NCI-H2196 (cell line): ENCODE measurements at regions not wholly inside any gene's neighbourhood (a gene's known extent, or its start where the extent isn't known, plus 50 kb on each side); places are given as distances from the start of the nearest gene placed in this dataset.

ENCODE experiments used
- DNase-seq: peaks from one replicate; lab custom pipeline; 2025; ENCODE audit not compliant: unreplicated experiment; lab: John Stamatoyannopoulos, UW

DNA sequence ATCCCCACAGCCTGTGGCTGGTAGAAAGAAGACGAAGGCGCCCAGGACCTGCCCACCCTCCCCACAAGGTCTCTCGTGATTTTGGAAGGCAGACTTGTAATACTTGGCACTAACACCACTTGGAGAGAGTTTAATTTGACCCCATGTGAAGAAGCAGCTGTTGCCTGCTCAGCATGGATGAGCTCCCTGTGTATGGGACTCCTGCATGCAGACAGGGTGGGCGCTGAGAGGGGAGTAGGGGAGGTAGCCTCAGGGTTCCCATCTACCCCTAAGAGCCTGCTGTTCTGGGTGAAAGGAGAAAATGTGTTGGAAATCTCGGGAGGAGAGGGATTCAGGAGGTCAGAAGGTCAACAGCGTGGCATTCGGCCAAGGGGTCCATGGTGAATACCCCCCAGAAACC, 625.9 kb downstream of the TBC1D22A start:
- DNase-seq = no peak

DNA sequence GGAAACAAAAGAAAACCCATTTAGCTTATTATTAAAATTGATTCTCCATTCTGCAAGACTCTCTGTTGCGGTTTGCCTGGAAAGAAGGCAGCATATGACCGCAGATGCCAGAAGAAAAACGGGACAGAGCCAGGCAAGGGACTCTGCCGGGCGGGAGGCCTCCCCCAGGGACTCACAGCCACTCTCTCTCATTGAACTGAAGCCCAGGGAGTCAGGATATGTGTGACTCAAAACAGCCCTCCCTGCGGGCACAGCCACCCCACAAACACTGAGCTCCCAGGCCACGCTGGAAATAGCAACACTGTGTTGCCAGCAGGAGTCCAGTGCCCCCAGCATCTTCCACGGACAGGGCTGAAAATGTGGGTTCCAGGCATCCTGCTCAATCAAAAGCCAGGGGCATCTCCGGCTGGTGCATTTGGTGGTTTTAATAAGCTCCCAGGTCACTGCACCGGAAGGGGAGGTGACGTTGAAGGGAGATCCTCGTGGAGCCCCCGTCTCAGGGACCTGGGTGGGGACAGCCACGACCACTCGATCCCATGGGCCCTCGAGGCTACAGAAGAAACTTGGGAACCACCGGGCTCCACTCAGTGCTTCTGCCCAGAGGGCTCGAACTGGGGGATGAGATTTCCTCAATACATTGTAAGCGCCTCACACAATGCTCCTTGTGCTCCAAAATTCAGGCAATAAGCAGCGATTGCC, 624.5 kb downstream of the TBC1D22A start:
- no peak for DNase-seq

DNA sequence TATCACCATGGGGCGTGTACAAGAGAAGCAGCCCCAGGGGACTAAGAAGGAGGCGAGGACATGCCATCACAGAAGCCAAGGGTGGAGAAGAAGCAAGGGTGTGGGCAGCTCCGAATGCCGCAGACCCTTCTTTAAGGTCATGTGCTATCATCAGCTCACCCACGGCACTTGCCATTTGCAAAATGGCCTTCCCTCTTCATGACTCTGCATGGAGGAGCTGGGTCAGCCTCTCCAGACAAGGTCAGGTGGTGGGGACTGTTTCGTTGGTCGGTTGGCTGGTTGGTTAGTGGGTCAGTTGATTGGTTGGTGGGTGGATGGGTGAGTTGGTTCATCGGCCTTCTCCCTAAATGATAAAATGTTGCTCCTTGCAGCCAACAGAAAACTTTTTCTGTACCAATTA, 622.5 kb downstream of the TBC1D22A start:
- no peak for DNase-seq

DNA sequence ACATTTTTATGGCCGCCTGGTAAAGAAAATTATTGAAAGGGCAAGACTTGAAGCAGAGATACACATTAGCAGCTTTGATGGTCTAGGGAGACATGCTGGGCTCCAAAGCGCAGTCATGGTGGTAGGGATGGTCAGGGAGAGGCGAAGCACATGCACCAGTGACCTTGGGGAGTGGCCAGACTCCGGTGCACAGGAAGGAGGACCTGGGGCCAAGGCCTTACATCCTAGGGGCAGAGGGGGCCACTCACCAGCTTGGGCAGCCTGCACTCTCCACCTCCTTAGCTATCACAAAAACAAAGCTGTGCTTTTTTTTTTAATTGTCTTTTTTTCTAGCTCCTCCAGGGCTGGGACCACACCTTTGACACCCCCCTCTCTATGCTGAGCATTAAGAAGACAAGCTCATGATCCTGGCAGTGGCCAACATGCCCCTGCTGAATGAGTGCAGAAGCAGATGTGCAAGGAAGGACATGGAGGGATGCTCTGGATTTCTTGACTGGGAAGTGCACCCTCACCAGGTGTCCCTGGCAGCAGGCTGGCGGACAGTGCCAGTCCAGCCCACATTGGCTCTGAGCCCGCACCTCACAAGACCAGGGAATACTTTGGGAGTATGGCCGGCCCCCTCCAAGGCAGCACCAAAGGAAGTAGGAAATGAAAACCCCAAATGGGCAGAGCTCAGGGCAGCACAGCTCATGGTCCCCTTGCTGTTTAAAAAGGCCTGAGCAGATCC, 619.9 kb downstream of the TBC1D22A start:
- no peak for DNase-seq

DNA sequence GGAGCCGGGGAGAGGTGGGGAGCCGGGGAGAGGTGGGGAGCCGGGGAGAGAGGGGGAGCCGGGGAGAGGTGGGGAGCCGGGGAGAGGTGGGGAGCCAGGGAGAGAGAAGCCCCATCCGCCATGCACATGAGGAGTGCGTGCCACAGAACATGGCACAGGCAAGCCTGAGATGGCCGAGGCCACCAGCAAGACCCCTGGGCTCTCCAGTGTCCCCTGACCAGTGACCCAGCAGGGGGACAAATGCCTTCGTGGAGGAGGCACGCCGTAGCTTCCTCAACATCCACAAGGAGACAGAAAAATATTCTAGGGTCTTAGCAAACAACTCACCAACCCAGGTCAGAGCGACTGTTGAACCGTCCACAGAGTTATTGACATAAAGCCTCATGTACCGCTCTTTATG, 618.8 kb downstream of the TBC1D22A start:
- DNase-seq = no peak

DNA sequence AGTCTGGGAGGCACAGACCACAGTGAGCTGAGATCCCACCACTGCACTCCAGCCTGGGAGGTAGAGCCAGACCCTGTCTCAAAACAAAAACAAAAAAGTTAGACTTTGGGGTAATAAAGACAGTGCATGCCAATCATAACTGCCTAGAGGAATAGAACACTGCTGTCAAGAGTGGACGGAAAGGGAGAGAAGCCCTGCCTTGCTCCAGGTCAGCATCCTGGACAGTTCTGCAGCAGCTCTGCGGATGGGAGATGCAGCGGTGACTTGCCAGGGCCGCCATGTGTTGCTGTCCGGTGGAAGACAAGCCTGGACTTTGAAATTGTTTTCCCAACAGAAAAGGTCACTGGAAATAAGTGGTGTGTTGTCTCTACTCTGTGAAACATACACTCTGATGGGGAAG, 618.2 kb downstream of the TBC1D22A start:
- DNase-seq = no peak

DNA sequence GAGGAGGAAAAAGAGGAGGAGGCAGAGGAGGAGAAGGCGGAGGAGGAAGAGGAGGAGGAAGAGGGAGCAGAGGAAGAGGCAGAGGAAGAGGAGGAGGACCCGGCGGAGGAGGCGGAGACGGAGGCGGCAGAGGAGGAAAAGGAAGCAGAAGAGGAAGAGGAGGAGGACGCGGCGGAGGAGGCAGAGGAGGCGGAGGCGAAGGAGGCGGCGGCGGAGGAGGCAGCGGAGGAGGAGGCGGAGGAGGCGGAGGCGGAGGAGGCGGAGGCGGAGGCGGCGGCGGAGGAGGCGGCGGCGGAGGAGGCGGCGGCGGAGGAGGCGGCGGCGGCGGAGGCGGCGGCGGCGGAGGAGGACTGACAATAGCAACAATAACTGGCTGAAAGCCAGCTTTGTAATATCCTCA, 616.6 kb downstream of the TBC1D22A start:
- no peak for DNase-seq

DNA sequence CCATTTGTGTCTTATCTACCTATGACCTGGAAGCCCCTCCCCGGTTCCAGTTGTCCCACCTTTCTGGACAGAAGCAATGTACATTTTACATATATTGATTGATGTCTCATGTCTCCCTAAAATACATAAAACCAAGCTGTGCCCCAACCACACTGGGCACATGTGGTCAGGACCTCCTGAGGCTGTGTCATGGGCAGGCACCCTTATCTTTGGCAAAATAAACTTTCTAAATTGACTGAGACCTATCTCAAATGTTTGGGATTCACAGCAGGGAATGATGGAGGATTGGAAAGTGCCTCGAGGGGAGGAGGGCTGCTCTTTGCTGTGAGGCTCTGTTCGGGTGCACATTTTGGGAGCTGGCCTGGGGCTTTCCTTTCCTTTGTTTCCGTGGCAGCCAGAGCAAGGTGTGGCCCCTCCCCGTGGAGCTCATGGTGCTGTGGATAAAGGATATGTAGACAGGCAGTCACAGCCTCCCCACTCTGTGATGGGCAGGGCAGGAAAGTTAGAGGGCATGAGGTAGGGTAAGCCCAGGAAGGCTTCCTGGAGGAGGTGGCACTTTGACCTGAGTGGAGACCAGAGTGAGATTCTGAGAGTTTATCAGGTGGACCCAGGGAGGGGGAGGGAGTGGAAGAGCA, 615.6 kb downstream of the TBC1D22A start:
- DNase-seq = no peak

DNA sequence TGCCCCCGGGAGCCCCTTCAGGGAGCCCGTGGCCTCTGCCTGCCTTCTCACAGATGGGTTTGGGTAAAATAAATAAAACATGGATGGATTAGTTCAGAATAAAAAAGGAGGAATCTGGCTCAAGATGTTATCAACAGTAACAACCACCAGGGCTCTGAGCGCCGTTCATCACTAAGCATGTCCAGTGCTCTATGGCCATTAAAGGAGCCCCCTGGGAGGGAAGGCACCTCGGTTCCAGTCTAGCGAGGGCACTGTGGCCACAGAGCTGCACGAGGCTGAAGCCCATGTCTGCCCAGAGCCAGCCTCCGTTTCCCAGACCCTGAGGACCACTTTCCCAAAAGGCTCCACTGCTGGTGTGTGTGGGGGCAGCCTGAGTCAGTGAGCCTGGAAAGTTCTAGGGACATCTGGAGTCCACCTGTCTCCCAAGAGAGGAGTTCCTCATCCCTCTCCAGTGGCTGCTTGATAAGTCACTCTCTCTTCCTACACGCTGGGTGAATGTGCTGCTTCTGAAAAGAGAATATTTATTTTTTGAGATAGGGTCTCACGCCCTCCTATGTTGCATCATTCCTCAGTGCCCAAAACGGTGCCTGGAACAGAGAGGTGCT, 614.6 kb downstream of the TBC1D22A start:
- no peak for DNase-seq

DNA sequence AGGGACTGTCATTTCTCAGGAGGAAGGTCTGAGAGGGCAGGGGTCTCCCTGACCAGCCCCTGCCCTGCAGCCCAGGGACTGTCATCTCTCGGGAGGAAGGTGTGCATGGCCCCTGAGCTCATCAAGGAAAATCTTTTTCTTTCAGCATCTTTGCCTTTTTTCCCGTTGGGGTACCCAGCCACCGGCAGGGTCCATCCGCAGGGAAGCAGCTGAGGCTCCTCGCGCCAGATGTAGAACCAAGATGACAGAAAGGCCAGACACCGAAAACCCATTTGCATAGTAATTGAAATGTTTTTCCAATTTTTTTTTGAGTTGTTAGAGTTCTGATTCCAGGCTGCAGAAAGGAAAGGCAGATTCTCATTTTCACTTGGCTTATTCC, 613.9 kb downstream of the TBC1D22A start:
- DNase-seq = no peak

DNA sequence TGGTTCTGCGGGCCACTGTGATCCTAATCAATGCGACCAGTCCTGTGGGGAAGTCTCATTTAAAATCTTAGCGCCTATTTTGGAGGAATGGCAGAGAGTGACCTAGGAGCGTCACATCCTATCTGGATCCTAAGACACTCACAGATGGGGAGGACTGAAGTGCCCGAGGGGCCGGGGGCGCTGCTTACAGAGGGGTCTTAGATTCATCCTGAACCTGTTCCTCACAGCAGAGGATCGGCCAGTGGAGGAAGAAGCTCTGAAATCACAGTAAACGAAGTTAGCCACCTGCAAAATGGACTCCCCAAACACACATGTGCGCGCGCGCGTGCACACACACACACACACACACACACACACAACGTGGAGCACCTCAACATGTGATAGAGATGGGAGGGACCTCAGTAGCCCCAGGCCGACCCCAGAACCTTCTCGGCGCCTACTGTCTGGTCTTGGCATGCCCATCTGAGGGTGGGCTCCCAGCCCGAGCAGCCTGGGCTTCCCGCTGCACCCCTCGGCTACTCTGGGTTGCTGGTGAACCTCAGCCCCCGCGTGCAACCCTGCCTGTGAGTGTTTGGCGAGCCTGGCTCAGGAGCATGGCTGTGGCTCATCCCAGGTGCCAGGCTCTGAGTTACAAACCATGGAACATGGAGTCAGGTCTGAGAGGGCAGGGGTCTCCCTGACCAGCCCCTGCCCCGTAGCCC, 613.3 kb downstream of the TBC1D22A start:
- no peak for DNase-seq

DNA sequence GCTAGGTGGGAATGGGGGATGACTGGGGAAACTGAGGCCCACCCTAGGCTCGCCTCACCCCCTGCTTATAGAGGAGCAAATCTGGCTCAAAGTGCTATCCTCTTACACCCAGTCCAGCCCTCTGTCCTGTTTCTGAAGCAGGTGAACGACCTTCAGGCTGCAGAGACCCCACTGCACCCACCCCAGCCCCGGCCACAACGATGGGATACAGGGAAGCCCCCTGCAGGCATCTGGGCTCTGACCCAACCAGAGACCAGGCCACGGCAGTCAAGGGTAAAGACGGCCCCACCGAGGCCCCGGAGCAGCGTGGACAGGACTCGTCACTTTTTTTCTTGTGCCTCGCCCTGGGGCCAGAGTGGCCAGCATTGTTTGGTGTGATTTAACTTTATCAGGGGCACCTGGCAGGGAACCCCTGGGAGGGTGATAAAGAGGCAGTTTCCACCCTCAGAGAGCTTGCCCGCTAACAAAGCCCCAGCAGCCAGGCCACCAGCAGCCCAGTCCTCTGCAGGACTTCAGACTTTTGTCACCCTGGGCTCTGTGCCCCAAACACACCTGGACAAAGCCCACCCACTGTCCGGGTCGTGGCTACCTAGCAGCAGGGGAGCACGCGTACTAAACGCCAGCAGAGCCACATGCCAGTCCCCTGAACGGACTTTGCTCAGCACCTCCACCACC, 612.6 kb downstream of the TBC1D22A start:
- DNase-seq = no peak

DNA sequence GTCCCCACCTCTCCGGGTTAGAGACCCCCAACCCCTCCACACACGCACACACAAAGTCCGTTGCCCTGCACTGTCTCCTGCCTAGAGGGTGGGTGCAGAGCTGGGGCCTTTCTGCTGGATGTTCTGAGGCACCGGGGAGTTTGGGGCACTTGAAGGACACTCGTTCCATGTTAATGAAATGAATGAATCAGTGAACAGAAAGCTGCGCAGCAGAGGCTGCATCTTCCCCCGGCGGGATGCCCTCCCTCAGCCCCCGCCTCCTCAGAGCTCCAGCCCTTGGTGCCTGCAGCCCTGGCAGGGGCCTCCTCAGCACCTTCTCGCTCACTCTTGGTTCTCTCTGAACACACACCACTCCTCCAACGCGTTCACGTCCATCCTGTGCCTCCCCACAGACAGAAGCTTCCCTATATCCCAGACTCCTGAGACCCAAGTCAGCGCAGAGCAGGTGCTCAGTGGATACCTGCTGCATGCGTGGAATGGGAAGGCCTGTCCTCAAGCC, 611.9 kb downstream of the TBC1D22A start:
- no peak for DNase-seq

DNA sequence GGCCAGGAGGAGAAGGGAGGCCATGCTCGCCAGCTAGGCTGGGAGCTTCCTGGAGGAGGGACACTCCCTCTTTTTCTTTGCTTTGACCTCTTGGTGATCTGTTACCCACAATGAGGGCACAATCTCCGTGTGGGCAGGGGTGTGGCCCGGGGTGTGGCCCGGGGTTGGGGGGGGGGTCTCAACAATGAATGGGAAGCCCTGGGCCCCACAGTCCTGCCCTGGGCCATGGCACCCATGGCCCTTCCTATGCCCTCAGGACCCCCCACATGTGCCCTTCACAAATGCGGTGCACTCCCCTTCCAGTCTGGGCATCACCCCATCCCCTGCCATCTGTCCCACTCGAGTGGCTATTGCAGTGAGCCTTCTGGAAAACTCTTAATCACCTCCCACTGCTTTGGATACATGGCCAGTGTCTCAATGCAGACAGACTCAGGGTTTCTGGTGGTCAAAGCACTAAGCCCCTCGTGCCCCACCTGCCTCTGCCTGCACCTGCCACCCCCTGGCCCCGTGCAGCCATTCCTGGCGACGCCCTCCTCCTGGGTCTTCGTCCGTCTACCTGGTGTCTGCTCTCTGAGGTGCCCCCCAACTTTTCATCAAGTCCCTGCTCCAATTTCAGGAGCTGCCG, 611.3 kb downstream of the TBC1D22A start:
- no peak for DNase-seq

DNA sequence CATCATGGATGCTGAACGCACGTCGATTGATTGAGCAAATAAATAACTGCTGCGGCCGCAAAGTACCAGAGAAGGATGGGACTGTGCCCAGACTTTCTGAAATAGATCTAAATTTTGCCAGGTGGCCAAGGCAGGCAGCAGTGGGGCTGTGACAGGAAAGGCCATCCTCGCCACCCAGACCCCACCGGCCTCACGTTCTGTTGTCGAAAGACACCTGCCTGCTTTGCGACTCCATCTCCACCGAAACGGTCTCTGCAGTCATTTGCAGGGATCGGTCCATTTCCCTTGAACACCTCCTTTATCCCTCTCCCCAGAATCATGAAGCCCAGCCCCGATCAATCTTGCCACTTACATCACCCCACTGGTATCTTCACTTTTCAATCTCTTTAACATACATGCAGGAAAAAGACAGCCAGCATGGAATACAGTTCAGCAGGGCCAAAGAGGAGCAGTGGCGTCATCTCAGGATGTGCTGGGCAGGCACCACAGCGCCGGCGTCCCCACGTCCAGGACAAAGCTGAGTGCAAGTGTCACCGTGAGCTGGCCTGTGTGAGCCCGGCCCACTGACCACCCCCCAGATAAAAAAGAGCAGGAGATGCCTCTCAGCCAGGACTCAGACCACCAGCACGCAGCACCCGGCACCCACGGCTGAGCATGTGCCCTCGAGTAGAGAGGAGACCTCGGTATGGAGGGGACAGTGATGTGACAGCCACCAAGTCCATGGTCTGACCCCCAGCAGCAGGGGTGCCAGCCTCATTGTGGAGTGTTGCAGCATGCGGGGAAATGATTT, 610.3 kb downstream of the TBC1D22A start:
- DNase-seq = no peak

DNA sequence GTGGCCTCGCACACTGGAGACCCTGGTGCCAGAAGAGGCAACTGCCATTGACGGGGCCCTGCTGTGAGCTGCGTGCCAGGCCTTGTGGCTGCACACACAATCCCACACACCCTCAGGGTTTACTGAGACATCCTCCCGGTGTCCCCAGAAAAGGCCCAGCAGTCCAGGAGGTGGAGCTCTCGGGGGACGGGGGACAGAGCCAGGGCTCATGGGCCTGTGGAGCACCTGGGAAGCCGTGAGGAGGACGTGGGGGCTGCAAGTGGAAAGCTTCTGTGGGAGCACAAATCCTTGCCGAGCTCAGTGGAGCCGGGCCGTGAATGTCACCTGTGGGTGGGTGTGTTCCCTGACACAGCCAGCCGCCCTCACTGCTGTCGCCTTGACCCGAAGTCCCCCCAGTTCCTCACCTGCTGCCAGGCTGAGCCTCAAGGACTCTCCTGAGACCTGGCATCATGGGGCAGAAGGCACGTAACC, 609.7 kb downstream of the TBC1D22A start:
- DNase-seq = no peak

DNA sequence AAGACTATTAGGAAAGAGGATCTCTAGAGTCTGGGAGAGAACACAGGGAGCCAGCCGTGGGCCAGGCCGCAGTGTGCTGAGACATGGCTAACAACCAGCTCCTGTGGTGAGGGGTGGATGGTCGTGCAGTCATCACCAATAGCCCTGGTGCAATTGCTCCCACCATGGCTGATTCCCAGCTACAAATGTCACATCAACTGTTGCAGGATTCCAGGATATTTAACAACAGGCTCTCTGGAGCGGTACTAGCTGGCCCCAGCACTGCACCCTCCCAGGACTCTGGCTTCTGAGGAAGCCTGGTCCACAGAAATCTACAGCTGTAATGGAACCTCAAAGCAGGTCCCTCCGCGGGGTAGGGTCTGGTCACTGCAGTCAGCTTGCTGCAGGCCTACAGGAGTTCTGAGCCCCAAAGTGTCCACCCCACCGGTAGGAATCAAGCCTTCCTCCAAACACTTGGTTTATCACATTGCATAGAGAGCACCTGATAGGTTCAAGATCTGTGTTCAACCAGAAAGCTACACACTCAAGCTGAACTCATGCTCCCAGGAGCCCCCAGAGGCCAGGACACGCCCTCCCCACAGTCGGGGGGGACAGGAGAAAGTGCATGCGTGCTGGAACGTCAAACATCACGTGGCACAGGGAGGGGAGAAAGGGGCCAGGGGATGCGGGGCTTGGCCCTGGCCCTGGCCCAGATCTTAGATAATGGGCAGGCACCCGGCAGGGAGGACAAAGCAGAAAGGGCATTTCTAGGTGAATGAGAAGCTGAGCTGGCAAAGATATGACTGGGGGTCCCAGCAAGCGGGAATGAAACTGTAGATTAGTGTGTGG, 609.0 kb downstream of the TBC1D22A start:
- DNase-seq = no peak
